Keratinocyte (primary cell): ENCODE measurements at regions not wholly inside any gene's neighbourhood (a gene's known extent, or its start where the extent isn't known, plus 50 kb on each side); places are given as distances from the start of the nearest gene placed in this dataset.

Experiments used
- DNase-seq: peaks from one replicate; pipeline ENCODE4 v3.0.0-alpha.2; 2011; ENCODE audit warnings: low read depth, missing footprints, low spot score
- FAIRE-seq: peaks from 2 replicates; lab custom pipeline; 2011; peaks lifted over from hg19 to GRCh38; lab: Jason Lieb, UNC
- H2AFZ ChIP-seq: 2 replicates; pipeline ENCODE4 v1.6.0; 2012; ENCODE audit warnings: low read length, control low read depth, inconsistent platforms; ENCODE audit not compliant: control insufficient read depth
- H3K27ac ChIP-seq: 2 replicates; pipeline ENCODE4 v1.5.1; 2011; ENCODE audit warnings: low read length; ENCODE audit not compliant: control insufficient read depth, insufficient read depth
- H3K27me3 ChIP-seq: 3 replicates; pipeline ENCODE4 v1.6.0; 2011; ENCODE audit warnings: low read length; ENCODE audit not compliant: control insufficient read depth, insufficient read depth; ENCODE audit errors: extremely low read depth
- H3K36me3 ChIP-seq, 2 experiments: 2 replicates in 1 of 2; 3 replicates in 1 of 2; pipeline ENCODE4 v1.5.1; 2011; ENCODE audit warnings: low read length in 2 of 2, mild to moderate bottlenecking in 1 of 2; ENCODE audit not compliant: control insufficient read depth in 2 of 2, insufficient read depth in 2 of 2; ENCODE audit errors: extremely low read depth in 1 of 2
- H3K4me1 ChIP-seq: 3 replicates; pipeline ENCODE4 v1.5.1; 2011; ENCODE audit warnings: low read length; ENCODE audit not compliant: control insufficient read depth, insufficient read depth; ENCODE audit errors: extremely low read depth
- H3K4me2 ChIP-seq: 3 replicates; pipeline ENCODE4 v1.6.0; 2011; ENCODE audit warnings: low read depth, low read length; ENCODE audit not compliant: control insufficient read depth, insufficient read depth; ENCODE audit errors: extremely low read depth
- H3K4me3 ChIP-seq, 3 experiments: fragments of 200-600 bp in 1 of 3; sonication (generic) in 1 of 3; 2 replicates in 2 of 3; 3 replicates in 1 of 3; pipeline ENCODE4 v1.5.1; 2011 to 2016; ENCODE audit warnings: low read length in 3 of 3, mild to moderate bottlenecking in 3 of 3, control low read depth in 2 of 3, inconsistent platforms in 1 of 3, low read depth in 1 of 3, mixed read lengths in 1 of 3, mixed run types in 1 of 3, moderate library complexity in 1 of 3; ENCODE audit not compliant: control insufficient read depth in 2 of 3, insufficient read depth in 2 of 3; ENCODE audit errors: extremely low read depth in 1 of 3
- H3K79me2 ChIP-seq: 2 replicates; pipeline ENCODE4 v1.6.0; 2012; ENCODE audit warnings: low read length; ENCODE audit not compliant: control insufficient read depth, insufficient read depth
- H3K9ac ChIP-seq: 3 replicates; pipeline ENCODE4 v1.6.0; 2011; ENCODE audit warnings: low read length; ENCODE audit not compliant: control insufficient read depth, insufficient read depth; ENCODE audit errors: extremely low read depth
- H3K9me1 ChIP-seq: 3 replicates; pipeline ENCODE4 v1.6.0; 2011; ENCODE audit warnings: low read length; ENCODE audit not compliant: control insufficient read depth, insufficient read depth; ENCODE audit errors: extremely low read depth
- H3K9me3 ChIP-seq: 2 replicates; pipeline ENCODE4 v1.5.1; 2012; ENCODE audit warnings: low read depth, low read length; ENCODE audit not compliant: control insufficient read depth
- H4K20me1 ChIP-seq: 3 replicates; pipeline ENCODE4 v1.6.0; 2011; ENCODE audit warnings: low read length; ENCODE audit not compliant: control insufficient read depth, insufficient read depth; ENCODE audit errors: extremely low read depth
- CTCF ChIP-seq, 3 experiments: IDR thresholded peaks in 1 of 3; conservative IDR thresholded peaks in 1 of 3; optimal IDR thresholded peaks in 1 of 3; 2 replicates in 2 of 3; 3 replicates in 1 of 3; pipeline versions ENCODE3 to v1.5.1; 2011; ENCODE audit warnings: low read length in 3 of 3, mild to moderate bottlenecking in 3 of 3, moderate library complexity in 2 of 3, control low read depth in 1 of 3, inconsistent platforms in 1 of 3; ENCODE audit not compliant: insufficient read depth in 2 of 3; ENCODE audit errors: extremely low read depth in 1 of 3
- EZH2 ChIP-seq: IDR thresholded peaks from one replicate; pipeline ENCODE4 v1.6.1; 2012; ENCODE audit warnings: inconsistent platforms, mild to moderate bottlenecking, low read length, moderate library complexity
- dilution Hi-C: fragments of 300-500 bp; cut with MboI; formaldehyde crosslinking; loops from one replicate; pipeline ENCODE4 v1.7.0; 2020; ENCODE audit warnings: low sequenced_read_pairs; ENCODE audit not compliant: extremely low pct_ligation_motif_present

GRCh38 chr10:94264085-94264484, 98.7 kb downstream of the NOC3L start:
- H3K36me3 ChIP-seq, result no peaks in the 10 kb centered on the region
- no peaks in the 10 kb centered on the region for H4K20me1 ChIP-seq
- H3K9me3 ChIP-seq, result no peaks in the 10 kb centered on the region
- H3K9me1 ChIP-seq, result no peaks in the 10 kb centered on the region
- no peaks in the 10 kb centered on the region for H3K79me2 ChIP-seq
- H3K4me2 ChIP-seq, result no peak overlapping the region
- H3K27ac ChIP-seq, result no peak overlapping the region
- DNase-seq (no peak), FAIRE-seq (no peak)
- H3K27me3 ChIP-seq, result no peaks in the 10 kb centered on the region
- dilution Hi-C loops, result no loop called here
- no peak overlapping the region for H3K4me3 ChIP-seq
- no peak for TF ChIP-seq CTCF (optimal IDR thresholded peaks at IDR 0.05 in 1 of 3, IDR thresholded peaks at IDR 0.05 in 1 of 3, conservative IDR thresholded peaks at IDR 0.05 in 1 of 3; ENCODE audit: extremely low read depth in 1 of 3, insufficient read depth in 2 of 3, low read length in 3 of 3)
- TF ChIP-seq EZH2, result no peak
- no peaks in the 10 kb centered on the region for H3K4me1 ChIP-seq
- H2AFZ ChIP-seq, result no peak overlapping the region
- H3K9ac ChIP-seq, result no peak overlapping the region

- H3K9ac ChIP-seq, result no peak overlapping the region
- no peaks in the 10 kb centered on the region for H3K4me1 ChIP-seq
- H3K9me3 ChIP-seq, result no peaks in the 10 kb centered on the region
- H3K79me2 ChIP-seq, result no peaks in the 10 kb centered on the region
- H2AFZ ChIP-seq, result no peak overlapping the region
- no peak overlapping the region for H3K4me2 ChIP-seq
- no peak for DNase-seq
- TF ChIP-seq EZH2 (no peak), CTCF (optimal IDR thresholded peaks at IDR 0.05 in 1 of 3, IDR thresholded peaks at IDR 0.05 in 1 of 3, conservative IDR thresholded peaks at IDR 0.05 in 1 of 3; ENCODE audit: extremely low read depth in 1 of 3, insufficient read depth in 2 of 3, low read length in 3 of 3) (no peak)
- H3K36me3 ChIP-seq, result no peaks in the 10 kb centered on the region
- H3K27me3 ChIP-seq, result no peaks in the 10 kb centered on the region
- FAIRE-seq, result no peak
- H3K4me3 ChIP-seq, result no peak overlapping the region
- dilution Hi-C loops, result no loop called here
- H3K27ac ChIP-seq, result no peak overlapping the region
- H4K20me1 ChIP-seq, result no peaks in the 10 kb centered on the region
- no peaks in the 10 kb centered on the region for H3K9me1 ChIP-seq
Measured at GRCh38 chr10:94266091-94266490, 96.6 kb downstream of the NOC3L start.
